Fibroblast of lung (primary cell): ENCODE measurements at regions not wholly inside any gene's neighbourhood (a gene's known extent, or its start where the extent isn't known, plus 50 kb on each side); places are given as distances from the start of the nearest gene placed in this dataset.

Experiments
- DNase-seq, 2 donors: peaks; one replicate each; pipeline versions ENCODE4 v3.0.0 to v3.0.0-alpha.2; 2010; ENCODE audit warnings: low read depth in 2 of 2
- H2AFZ ChIP-seq: 2 replicates; pipeline ENCODE4 v1.5.1; 2012; ENCODE audit warnings: low read length, control low read depth, inconsistent platforms
- H3K27ac ChIP-seq: 2 replicates; pipeline ENCODE4 v1.5.1; 2011; ENCODE audit warnings: low read length, control low read depth; ENCODE audit not compliant: insufficient read depth
- H3K27me3 ChIP-seq: 2 replicates; pipeline ENCODE4 v1.5.1; 2011; ENCODE audit warnings: mild to moderate bottlenecking, low read length; ENCODE audit not compliant: control insufficient read depth, insufficient read depth
- H3K36me3 ChIP-seq: 2 replicates; pipeline ENCODE4 v1.5.1; 2011; ENCODE audit warnings: low read length; ENCODE audit not compliant: control insufficient read depth, insufficient read depth
- H3K4me1 ChIP-seq: 2 replicates; pipeline ENCODE4 v1.5.1; 2011; ENCODE audit warnings: low read length; ENCODE audit not compliant: control insufficient read depth, insufficient read depth; ENCODE audit errors: extremely low read depth
- H3K4me2 ChIP-seq: 2 replicates; pipeline ENCODE4 v1.5.1; 2011; ENCODE audit warnings: low read length, control low read depth; ENCODE audit not compliant: insufficient read depth; ENCODE audit errors: extremely low read depth
- H3K4me3 ChIP-seq, 4 experiments: fragments of 200-600 bp in 1 of 4; sonication (generic) in 1 of 4; replicated peaks in 1 of 4; 2 replicates each; pipeline ENCODE4 v1.5.1; 2011 to 2016; ENCODE audit warnings: low read length in 4 of 4, low read depth in 3 of 4, mild to moderate bottlenecking in 3 of 4, control low read depth in 2 of 4, inconsistent platforms in 1 of 4, mixed read lengths in 1 of 4; ENCODE audit not compliant: insufficient read depth in 1 of 4; ENCODE audit errors: control extremely low read depth in 1 of 4
- H3K79me2 ChIP-seq: 2 replicates; pipeline ENCODE4 v1.5.1; 2012; ENCODE audit warnings: mild to moderate bottlenecking, low read length, inconsistent platforms; ENCODE audit not compliant: control insufficient read depth, insufficient read depth
- H3K9ac ChIP-seq: 2 replicates; pipeline ENCODE4 v1.5.1; 2011; ENCODE audit warnings: mild to moderate bottlenecking, low read length, control low read depth; ENCODE audit not compliant: insufficient read depth
- H3K9me3 ChIP-seq: 2 replicates; pipeline ENCODE4 v1.5.1; 2012; ENCODE audit warnings: low read depth, low read length; ENCODE audit not compliant: control insufficient read depth, insufficient read depth
- H4K20me1 ChIP-seq: 2 replicates; pipeline ENCODE4 v1.5.1; 2011; ENCODE audit warnings: low read length; ENCODE audit not compliant: control insufficient read depth, insufficient read depth; ENCODE audit errors: extremely low read depth
- EZH2 ChIP-seq: IDR thresholded peaks from 2 replicates; pipeline ENCODE4 v1.5.1; 2012; ENCODE audit warnings: low read length, control low read depth, mild to moderate bottlenecking; ENCODE audit errors: missing control alignments
- TF ChIP-seq, protein P1 (sequence below), 2 donors: IDR thresholded peaks in 1 of 2; conservative IDR thresholded peaks in 1 of 2; 1 replicate in 1 of 2; 2 replicates in 1 of 2; pipeline ENCODE4 v1.5.1; 2011 to 2012; ENCODE audit warnings: low read length in 2 of 2, control low read depth in 1 of 2, inconsistent platforms in 1 of 2, low read depth in 1 of 2, mild to moderate bottlenecking in 1 of 2

DNA sequence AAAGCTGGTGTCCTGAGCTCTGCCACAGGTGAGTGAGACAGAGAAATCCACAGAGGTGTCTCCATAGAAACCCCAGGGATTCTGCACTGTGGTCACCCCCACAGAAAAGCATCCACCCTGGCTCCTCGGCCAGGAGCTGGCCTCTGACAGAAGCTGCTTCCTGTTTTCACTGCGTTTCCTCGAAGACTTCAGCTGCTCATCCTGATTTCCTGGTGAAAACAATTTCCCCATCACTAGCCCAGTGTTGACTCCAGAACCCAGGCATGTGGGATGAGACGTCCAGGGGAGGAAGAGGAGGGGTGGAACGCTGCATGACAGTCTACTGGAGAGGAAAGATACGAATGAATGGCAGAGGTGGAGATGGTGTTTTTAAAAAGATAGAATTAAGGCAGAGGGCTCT, 60.3 kb upstream of the GPR45 start:
- no peaks in the 10 kb centered on the region for H3K79me2 ChIP-seq
- no peak for DNase-seq

DNA sequence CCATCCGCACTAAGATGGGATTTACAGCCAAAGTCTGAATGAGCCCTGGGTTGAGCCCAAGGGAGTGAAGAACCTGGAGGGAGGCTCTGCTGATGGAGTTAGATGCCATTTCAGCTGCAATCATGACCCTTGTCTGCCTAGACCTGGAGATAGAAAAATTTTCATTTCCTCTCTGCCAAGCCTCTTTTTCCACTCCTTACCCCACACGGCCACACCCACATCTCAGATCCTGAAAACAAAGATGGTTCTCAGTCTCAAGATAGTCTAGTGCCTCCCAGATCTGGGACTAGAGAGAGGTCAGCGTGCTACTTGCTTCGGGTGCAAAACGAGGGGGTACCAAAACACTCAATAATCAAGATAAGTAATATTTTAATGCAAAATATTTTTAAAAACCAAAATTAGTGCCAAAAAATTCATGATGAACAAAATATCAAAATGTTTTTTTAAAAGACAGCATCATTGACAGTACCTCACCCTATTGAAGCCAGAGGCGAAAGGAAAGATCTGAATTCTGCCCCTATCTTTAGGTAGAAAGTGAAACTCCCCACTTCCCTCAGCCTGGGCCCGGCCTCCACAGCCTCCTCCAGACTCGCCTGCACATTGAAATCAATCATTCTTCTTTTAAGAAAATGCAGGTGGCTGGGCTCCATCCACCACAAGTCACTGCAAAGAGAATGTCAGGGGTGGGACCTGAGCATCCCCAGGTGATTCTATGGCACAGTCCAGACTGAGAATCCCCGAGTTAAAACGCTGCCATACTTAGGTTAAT, 57.8 kb upstream of the GPR45 start:
- DNase-seq, result no peak
- no peaks in the 10 kb centered on the region for H3K4me1 ChIP-seq
- no peaks in the 10 kb centered on the region for H3K36me3 ChIP-seq

More for the DNA sequence above, 60.3 kb upstream of the GPR45 start:
- H2AFZ ChIP-seq, result no peak overlapping the region
- H3K27ac ChIP-seq, result no peak overlapping the region
- no peaks in the 10 kb centered on the region for H3K9me3 ChIP-seq
- H3K27me3 ChIP-seq, result peaks cover 5% of the 10 kb centered on the region
- H4K20me1 ChIP-seq, result no peaks in the 10 kb centered on the region
- H3K9ac ChIP-seq, result no peak overlapping the region
- no peak for TF ChIP-seq EZH2
- TF ChIP-seq, protein P1, sequence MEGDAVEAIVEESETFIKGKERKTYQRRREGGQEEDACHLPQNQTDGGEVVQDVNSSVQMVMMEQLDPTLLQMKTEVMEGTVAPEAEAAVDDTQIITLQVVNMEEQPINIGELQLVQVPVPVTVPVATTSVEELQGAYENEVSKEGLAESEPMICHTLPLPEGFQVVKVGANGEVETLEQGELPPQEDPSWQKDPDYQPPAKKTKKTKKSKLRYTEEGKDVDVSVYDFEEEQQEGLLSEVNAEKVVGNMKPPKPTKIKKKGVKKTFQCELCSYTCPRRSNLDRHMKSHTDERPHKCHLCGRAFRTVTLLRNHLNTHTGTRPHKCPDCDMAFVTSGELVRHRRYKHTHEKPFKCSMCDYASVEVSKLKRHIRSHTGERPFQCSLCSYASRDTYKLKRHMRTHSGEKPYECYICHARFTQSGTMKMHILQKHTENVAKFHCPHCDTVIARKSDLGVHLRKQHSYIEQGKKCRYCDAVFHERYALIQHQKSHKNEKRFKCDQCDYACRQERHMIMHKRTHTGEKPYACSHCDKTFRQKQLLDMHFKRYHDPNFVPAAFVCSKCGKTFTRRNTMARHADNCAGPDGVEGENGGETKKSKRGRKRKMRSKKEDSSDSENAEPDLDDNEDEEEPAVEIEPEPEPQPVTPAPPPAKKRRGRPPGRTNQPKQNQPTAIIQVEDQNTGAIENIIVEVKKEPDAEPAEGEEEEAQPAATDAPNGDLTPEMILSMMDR (conservative IDR thresholded peaks at IDR 0.05 in 1 of 2, IDR thresholded peaks at IDR 0.05 in 1 of 2; ENCODE audit: low read depth in 1 of 2, low read length in 2 of 2), result no peak
- no peak overlapping the region for H3K4me2 ChIP-seq
- no peak overlapping the region for H3K4me3 ChIP-seq
- H3K4me1 ChIP-seq, result no peaks in the 10 kb centered on the region
- H3K36me3 ChIP-seq, result no peaks in the 10 kb centered on the region

GRCh38 chr2:105184420-105184819, 57.1 kb upstream of the GPR45 start:
- no peaks in the 10 kb centered on the region for H3K36me3 ChIP-seq
- H3K4me2 ChIP-seq, result no peak overlapping the region
- no peak for DNase-seq
- no peak overlapping the region for H3K27ac ChIP-seq
- TF ChIP-seq, protein P1 (conservative IDR thresholded peaks at IDR 0.05 in 1 of 2, IDR thresholded peaks at IDR 0.05 in 1 of 2; ENCODE audit: low read depth in 1 of 2, low read length in 2 of 2), result no peak
- TF ChIP-seq EZH2, result no peak
- no peak overlapping the region for H2AFZ ChIP-seq
- H3K79me2 ChIP-seq, result no peaks in the 10 kb centered on the region
- H3K4me1 ChIP-seq, result no peaks in the 10 kb centered on the region
- H3K27me3 ChIP-seq, result no peaks in the 10 kb centered on the region
- no peak overlapping the region for H3K9ac ChIP-seq
- no peaks in the 10 kb centered on the region for H3K9me3 ChIP-seq
- no peak overlapping the region for H3K4me3 ChIP-seq
- H4K20me1 ChIP-seq, result no peaks in the 10 kb centered on the region

More for the DNA sequence above, 57.8 kb upstream of the GPR45 start:
- Histone ChIP-seq H3K9ac (no peak overlapping the region), H3K4me2 (no peak overlapping the region), H3K9me3 (no peaks in the 10 kb centered on the region), H2AFZ (no peak overlapping the region), H4K20me1 (no peaks in the 10 kb centered on the region), H3K4me3 (no peak overlapping the region), H3K27ac (no peak overlapping the region), H3K79me2 (no peaks in the 10 kb centered on the region), H3K27me3 (no peaks in the 10 kb centered on the region)
- TF ChIP-seq EZH2, result no peak
- TF ChIP-seq, protein P1 (conservative IDR thresholded peaks at IDR 0.05 in 1 of 2, IDR thresholded peaks at IDR 0.05 in 1 of 2; ENCODE audit: low read depth in 1 of 2, low read length in 2 of 2), result no peak
